Esophagus squamous epithelium (tissue), 5 donors: ENCODE measurements at regions not wholly inside any gene's neighbourhood (a gene's known extent, or its start where the extent isn't known, plus 50 kb on each side); places are given as distances from the start of the nearest gene placed in this dataset.

Experiments used
- DNase-seq: peaks from one replicate; lab custom pipeline; 2025; lab: John Stamatoyannopoulos, UW
- H3K27ac ChIP-seq, 4 donors: fragments of 200-600 bp; sonication (generic); one replicate each; pipeline ENCODE4 v1.5.1; 2016 to 2019; ENCODE audit warnings: mild to moderate bottlenecking in 1 of 4
- H3K27me3 ChIP-seq, 4 donors: fragments of 200-600 bp; sonication (generic); 1 replicate in 3 of 4; 2 replicates in 1 of 4; pipeline versions ENCODE4 v1.5.1 to v1.6.0; 2017 to 2021; ENCODE audit warnings: antibody characterized with exemption in 1 of 4
- H3K36me3 ChIP-seq, 3 donors: fragments of 200-600 bp; sonication (generic); one replicate each; pipeline ENCODE4 v1.5.1; 2016 to 2019
- H3K4me1 ChIP-seq, 3 donors: fragments of 200-600 bp; sonication (generic); one replicate each; pipeline ENCODE4 v1.5.1; 2017 to 2019
- H3K4me3 ChIP-seq, 4 donors: fragments of 200-600 bp; sonication (generic); 1 replicate in 3 of 4; 2 replicates in 1 of 4; pipeline ENCODE4 v1.5.1; 2016 to 2019; ENCODE audit warnings: mild to moderate bottlenecking in 2 of 4, moderate library complexity in 1 of 4
- H3K9me3 ChIP-seq, 3 donors: fragments of 200-600 bp; sonication (generic); one replicate each; pipeline ENCODE4 v1.5.1; 2016 to 2019
- POLR2A ChIP-seq, 4 donors: fragments of 450-650 bp; IDR thresholded peaks; one replicate each; pipeline ENCODE4 v1.6.1; 2017; ENCODE audit warnings: antibody characterized with exemption in 4 of 4, mild to moderate bottlenecking in 4 of 4, moderate library complexity in 3 of 4
- WGBS, 2 donors: methylation state at CpG; one replicate each; pipeline ENCODE4 v1.1.5; 2018; 5-methylcytosine and 5-hydroxymethylcytosine counted together
- intact Hi-C: fragments of 100-400 bp; cut with DNase I; formaldehyde crosslinking; loops from one replicate; pipeline ENCODE4 v1.15.0; 2022
- TF ChIP-seq, protein P1 (sequence below), 6 experiments: fragments of 450-650 bp in 4 of 6; fragments of 200-600 bp in 2 of 6; sonication (generic) in 2 of 6; IDR thresholded peaks; one replicate each; pipeline ENCODE4 v1.5.1; 2016 to 2019; ENCODE audit warnings: antibody characterized with exemption in 6 of 6, mild to moderate bottlenecking in 4 of 6, moderate library complexity in 4 of 6
- donor health status: DM: yes; HTN: yes; CAD: no.

DNA sequence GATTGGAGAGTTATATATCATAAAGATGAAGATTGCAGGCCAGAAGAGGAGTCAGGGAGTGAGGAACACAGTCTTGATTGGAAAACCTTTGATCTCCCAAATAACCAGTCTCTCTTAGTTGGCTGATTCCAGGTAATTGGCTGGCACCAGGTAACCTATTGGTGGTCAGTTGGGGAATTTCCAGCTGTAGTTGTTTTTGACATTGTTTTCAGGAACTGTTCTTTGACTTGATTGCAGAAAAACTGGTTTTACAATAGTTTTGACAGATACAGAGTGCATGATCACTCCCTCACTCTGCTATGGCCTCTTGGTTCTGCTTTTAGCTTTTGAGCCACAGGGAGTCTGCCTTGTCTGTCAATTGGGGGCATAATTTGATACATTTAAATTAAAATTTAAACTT, 71.6 kb downstream of the ZNF641 start:
- Histone ChIP-seq H3K9me3 (peaks cover 0 to 16% (median 5%) of the 10 kb centered on the region in 3 donors), H3K4me1 (no peaks in the 10 kb centered on the region), H3K27ac (no peak overlapping the region), H3K4me3 (no peak overlapping the region), H3K27me3 (peaks cover 0 to 5% (median 0%) of the 10 kb centered on the region in 4 donors), H3K36me3 (no peaks in the 10 kb centered on the region)
- DNase-seq, result no peak
- TF ChIP-seq, protein P1, sequence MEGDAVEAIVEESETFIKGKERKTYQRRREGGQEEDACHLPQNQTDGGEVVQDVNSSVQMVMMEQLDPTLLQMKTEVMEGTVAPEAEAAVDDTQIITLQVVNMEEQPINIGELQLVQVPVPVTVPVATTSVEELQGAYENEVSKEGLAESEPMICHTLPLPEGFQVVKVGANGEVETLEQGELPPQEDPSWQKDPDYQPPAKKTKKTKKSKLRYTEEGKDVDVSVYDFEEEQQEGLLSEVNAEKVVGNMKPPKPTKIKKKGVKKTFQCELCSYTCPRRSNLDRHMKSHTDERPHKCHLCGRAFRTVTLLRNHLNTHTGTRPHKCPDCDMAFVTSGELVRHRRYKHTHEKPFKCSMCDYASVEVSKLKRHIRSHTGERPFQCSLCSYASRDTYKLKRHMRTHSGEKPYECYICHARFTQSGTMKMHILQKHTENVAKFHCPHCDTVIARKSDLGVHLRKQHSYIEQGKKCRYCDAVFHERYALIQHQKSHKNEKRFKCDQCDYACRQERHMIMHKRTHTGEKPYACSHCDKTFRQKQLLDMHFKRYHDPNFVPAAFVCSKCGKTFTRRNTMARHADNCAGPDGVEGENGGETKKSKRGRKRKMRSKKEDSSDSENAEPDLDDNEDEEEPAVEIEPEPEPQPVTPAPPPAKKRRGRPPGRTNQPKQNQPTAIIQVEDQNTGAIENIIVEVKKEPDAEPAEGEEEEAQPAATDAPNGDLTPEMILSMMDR (IDR thresholded peaks at IDR 0.05), result no peak
- no peak for TF ChIP-seq POLR2A (IDR thresholded peaks at IDR 0.05)
- intact Hi-C loops, result no loop called here

DNA sequence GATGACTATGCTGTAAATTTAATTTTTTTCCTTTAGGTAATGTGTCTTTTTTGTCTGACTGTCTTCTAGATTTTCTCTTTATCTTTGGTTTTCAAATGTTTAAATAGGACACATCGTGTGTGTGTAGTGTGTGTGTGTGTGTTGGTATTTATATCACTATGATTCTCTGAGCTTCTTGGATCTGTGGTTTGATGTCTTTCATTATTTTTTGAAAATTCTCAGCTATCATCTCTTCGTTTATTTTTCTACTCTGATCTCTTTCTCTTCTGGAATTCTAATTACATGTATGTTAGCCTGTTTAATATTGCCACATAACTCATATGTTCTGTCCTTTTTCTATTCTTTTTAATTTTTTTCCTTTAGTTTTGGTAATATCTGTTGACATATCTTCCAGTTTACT, 73.5 kb upstream of the OR10AD1 start:
- no peak for TF ChIP-seq POLR2A (IDR thresholded peaks at IDR 0.05)
- TF ChIP-seq, protein P1 (IDR thresholded peaks at IDR 0.05), result no peak
- Histone ChIP-seq H3K9me3 (peaks cover 0 to 16% (median 5%) of the 10 kb centered on the region in 3 donors), H3K27me3 (peaks cover 0 to 5% (median 0%) of the 10 kb centered on the region in 4 donors), H3K4me1 (no peaks in the 10 kb centered on the region), H3K4me3 (no peak overlapping the region), H3K27ac (no peak overlapping the region), H3K36me3 (no peaks in the 10 kb centered on the region)
- WGBS, 2 donors, result 70 to 75% methylated on average over 2 of the region's 2 CpGs
- DNase-seq, result no peak
- intact Hi-C loops, result no loop called here

DNA sequence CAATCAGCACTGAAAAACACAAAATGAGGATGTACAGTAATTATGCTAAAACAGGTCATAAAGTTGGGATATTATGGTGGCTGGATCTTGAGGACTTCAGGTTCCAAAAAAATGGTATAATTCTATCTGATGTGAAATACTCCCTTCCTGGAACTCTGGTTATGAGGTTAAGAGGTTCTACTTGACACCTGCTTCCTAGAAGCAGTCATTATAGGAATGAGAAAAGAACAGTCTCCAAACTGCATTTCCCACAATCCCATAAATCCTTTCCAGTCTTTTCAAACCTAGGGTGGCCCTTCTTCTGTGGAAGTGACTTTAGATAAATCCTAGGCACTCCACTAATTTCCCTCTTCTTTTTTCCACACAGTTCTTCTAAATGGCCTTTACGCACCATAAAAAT, 63.7 kb upstream of the OR10AD1 start:
- WGBS, 2 donors, result 93 to 95% methylated on average over 1 of the region's 1 CpG
- peaks cover 0 to 7% (median 0%) of the 10 kb centered on the region in 4 donors for H3K27me3 ChIP-seq
- TF ChIP-seq, protein P1 (IDR thresholded peaks at IDR 0.05), result no peak
- no peak for TF ChIP-seq POLR2A (IDR thresholded peaks at IDR 0.05)
- no peak overlapping the region for H3K4me3 ChIP-seq
- H3K9me3 ChIP-seq, result no peaks in the 10 kb centered on the region
- H3K4me1 ChIP-seq, result no peaks in the 10 kb centered on the region
- H3K36me3 ChIP-seq, result no peaks in the 10 kb centered on the region
- intact Hi-C loops, result no loop called here
- no peak overlapping the region for H3K27ac ChIP-seq
- no peak for DNase-seq

DNA sequence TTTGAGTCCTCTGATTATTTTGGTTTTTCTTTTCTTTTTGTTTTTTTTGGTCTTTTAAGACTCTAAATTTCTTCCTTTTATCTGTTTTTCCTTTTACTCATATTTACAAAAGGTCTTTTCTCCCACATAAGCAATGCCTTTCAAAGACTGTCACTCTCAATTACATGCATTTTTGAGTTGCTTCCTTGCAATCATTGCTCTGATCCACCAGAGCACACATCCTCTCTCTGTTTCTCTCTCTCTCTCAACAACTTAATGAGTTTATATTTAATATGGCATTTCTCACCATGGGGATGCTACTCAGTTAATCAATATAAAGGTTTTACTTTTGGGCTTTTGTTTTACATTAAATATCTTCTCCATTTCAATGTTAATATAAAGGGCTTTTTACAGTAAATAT, 62.7 kb upstream of the OR10AD1 start:
- no peaks in the 10 kb centered on the region for H3K9me3 ChIP-seq
- H3K27me3 ChIP-seq, result peaks cover 0 to 7% (median 0%) of the 10 kb centered on the region in 4 donors
- H3K4me3 ChIP-seq, result no peak overlapping the region
- no peaks in the 10 kb centered on the region for H3K4me1 ChIP-seq
- no peaks in the 10 kb centered on the region for H3K36me3 ChIP-seq
- no peak overlapping the region for H3K27ac ChIP-seq
- intact Hi-C loops, result no loop called here
- DNase-seq, result no peak
- TF ChIP-seq, protein P1 (IDR thresholded peaks at IDR 0.05), result no peak
- no peak for TF ChIP-seq POLR2A (IDR thresholded peaks at IDR 0.05)

DNA sequence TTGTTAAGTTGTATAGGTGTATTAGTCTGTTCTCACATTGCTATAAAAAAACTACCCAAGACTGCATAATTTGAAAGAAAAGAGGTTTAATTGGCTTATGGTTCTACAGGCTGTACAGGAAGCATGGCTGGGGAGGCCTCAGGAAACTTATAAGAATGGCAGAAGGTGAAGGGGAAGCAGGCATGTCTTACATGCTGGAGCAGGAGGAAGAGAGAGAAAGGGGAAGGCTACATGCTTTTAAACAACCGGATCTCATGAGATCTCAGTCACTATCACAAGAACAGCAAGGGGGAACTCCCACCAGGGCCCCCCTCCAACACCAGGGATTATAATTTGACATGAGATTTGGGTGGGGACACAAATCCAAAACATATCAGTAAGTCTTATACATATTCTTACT, 60.5 kb upstream of the OR10AD1 start:
- no peaks in the 10 kb centered on the region for H3K9me3 ChIP-seq
- H3K27ac ChIP-seq, result no peak overlapping the region
- peaks cover 0 to 5% (median 0%) of the 10 kb centered on the region in 4 donors for H3K27me3 ChIP-seq
- WGBS, 2 donors, result 38 to 67% methylated on average over 1 of the region's 1 CpG
- no peak for DNase-seq
- no peaks in the 10 kb centered on the region for H3K36me3 ChIP-seq
- intact Hi-C loops, result no loop called here
- H3K4me1 ChIP-seq, result no peaks in the 10 kb centered on the region
- TF ChIP-seq POLR2A (IDR thresholded peaks at IDR 0.05), result no peak
- TF ChIP-seq, protein P1 (IDR thresholded peaks at IDR 0.05), result no peak
- H3K4me3 ChIP-seq, result no peak overlapping the region
